ENCODE measurements at regions not wholly inside any gene's neighbourhood (a gene's known extent, or its start where the extent isn't known, plus 50 kb on each side); places are given as distances from the start of the nearest gene placed in this dataset.
"Not testable (repeated sequence)": the region's sequence is repeated elsewhere in the genome, so short reads cannot be mapped to it uniquely, and the experiment has no call there.

- DNase-seq (ENCODE audit: low spot score) = no peak
Measured at GRCh38 chr2:240376739-240377138, 58.7 kb upstream of the GPC1 start.

DNA sequence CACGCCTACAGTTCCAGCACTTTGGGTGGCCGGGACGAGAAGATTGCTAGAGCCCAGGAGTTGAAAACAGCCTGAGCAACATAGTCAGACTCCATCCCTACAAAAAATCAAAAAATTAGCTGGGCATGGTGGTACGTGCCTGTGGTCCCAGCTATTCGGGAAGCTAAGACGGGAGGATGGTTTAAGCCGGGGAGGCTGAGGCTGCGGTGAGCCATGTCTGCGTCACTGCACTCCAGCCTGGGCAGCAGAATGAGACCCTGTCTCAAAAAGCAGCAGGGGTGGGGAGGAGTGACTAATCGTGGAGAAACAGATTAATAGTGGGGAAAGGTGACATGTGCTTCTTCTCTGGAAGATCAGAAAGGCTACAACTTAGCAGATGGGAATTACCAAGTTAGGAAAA lies 58.1 kb upstream of the GPC1 start:
- DNase-seq (ENCODE audit: low spot score) = no peak

DNA sequence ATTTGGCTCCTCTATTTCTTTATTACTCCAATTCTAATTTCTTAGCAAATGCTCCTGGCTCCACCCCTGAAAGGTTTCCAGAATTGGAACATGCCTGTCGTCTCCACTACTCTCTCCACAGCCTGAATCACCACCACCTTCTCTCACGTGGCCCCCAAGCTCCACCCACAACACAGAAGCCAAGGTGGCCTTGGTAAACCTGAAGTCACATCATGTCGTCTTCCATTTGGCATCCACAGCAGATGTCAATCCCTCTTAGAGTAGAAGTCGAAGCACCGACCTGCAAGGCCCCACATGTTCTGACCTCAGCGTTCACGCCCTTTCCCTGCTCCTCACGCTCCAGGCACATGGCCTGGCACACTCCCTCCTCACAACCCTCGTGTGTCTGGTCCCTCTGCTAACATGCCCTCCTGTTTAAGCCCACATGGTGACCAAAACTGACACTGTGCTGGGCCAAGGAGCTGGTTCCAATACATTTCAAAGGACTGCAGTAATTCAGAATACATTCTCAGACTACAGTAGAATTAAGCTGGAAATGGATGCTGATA lies 56.3 kb upstream of the GPC1 start:
- no peak for DNase-seq (ENCODE audit: low spot score)

- DNase-seq (ENCODE audit: low spot score) = no peak
Measured at GRCh38 chr2:240383099-240383758, 52.2 kb upstream of the GPC1 start.

GRCh38 chr2:240383871-240384700 lies 51.4 kb upstream of the GPC1 start:
- no peak for DNase-seq (ENCODE audit: low spot score)

- no peak for DNase-seq (ENCODE audit: low spot score)
Measured at GRCh38 chr2:240384711-240385450, 50.6 kb upstream of the GPC1 start.

GRCh38 chr2:240385451-240386161 lies 49.9 kb upstream of the GPC1 start:
- not testable (repeated sequence) for DNase-seq (ENCODE audit: low spot score)
